Esophagus squamous epithelium (tissue), 5 donors: ENCODE measurements at regions not wholly inside any gene's neighbourhood (a gene's known extent, or its start where the extent isn't known, plus 50 kb on each side); places are given as distances from the start of the nearest gene placed in this dataset.

Experiments used
- DNase-seq: peaks from one replicate; lab custom pipeline; 2025; lab: John Stamatoyannopoulos, UW
- H3K27ac ChIP-seq, 4 donors: fragments of 200-600 bp; sonication (generic); one replicate each; pipeline ENCODE4 v1.5.1; 2016 to 2019; ENCODE audit warnings: mild to moderate bottlenecking in 1 of 4
- H3K27me3 ChIP-seq, 4 donors: fragments of 200-600 bp; sonication (generic); 1 replicate in 3 of 4; 2 replicates in 1 of 4; pipeline versions ENCODE4 v1.5.1 to v1.6.0; 2017 to 2021; ENCODE audit warnings: antibody characterized with exemption in 1 of 4
- H3K36me3 ChIP-seq, 3 donors: fragments of 200-600 bp; sonication (generic); one replicate each; pipeline ENCODE4 v1.5.1; 2016 to 2019
- H3K4me1 ChIP-seq, 3 donors: fragments of 200-600 bp; sonication (generic); one replicate each; pipeline ENCODE4 v1.5.1; 2017 to 2019
- H3K4me3 ChIP-seq, 4 donors: fragments of 200-600 bp; sonication (generic); 1 replicate in 3 of 4; 2 replicates in 1 of 4; pipeline ENCODE4 v1.5.1; 2016 to 2019; ENCODE audit warnings: mild to moderate bottlenecking in 2 of 4, moderate library complexity in 1 of 4
- H3K9me3 ChIP-seq, 3 donors: fragments of 200-600 bp; sonication (generic); one replicate each; pipeline ENCODE4 v1.5.1; 2016 to 2019
- CTCF ChIP-seq, 6 experiments: fragments of 450-650 bp in 4 of 6; fragments of 200-600 bp in 2 of 6; sonication (generic) in 2 of 6; IDR thresholded peaks; one replicate each; pipeline ENCODE4 v1.5.1; 2016 to 2019; ENCODE audit warnings: antibody characterized with exemption in 6 of 6, mild to moderate bottlenecking in 4 of 6, moderate library complexity in 4 of 6
- POLR2A ChIP-seq, 4 donors: fragments of 450-650 bp; IDR thresholded peaks; one replicate each; pipeline ENCODE4 v1.6.1; 2017; ENCODE audit warnings: antibody characterized with exemption in 4 of 4, mild to moderate bottlenecking in 4 of 4, moderate library complexity in 3 of 4
- WGBS, 2 donors: methylation state at CpG; one replicate each; pipeline ENCODE4 v1.1.5; 2018; 5-methylcytosine and 5-hydroxymethylcytosine counted together
- intact Hi-C: fragments of 100-400 bp; cut with DNase I; formaldehyde crosslinking; loops from one replicate; pipeline ENCODE4 v1.15.0; 2022
- donor health status: DM: yes; HTN: yes; CAD: no.

GRCh38 chr5:162392336-162392735, 324.8 kb downstream of the GABRG2 start:
- no peak overlapping the region for H3K27ac ChIP-seq
- H3K4me1 ChIP-seq = no peaks in the 10 kb centered on the region
- H3K9me3 ChIP-seq = peaks cover 0 to 4% (median 0%) of the 10 kb centered on the region in 3 donors
- TF ChIP-seq CTCF (IDR thresholded peaks at IDR 0.05) (no peak), POLR2A (IDR thresholded peaks at IDR 0.05) (no peak)
- no peak overlapping the region for H3K4me3 ChIP-seq
- no peak for DNase-seq
- H3K36me3 ChIP-seq = no peaks in the 10 kb centered on the region
- no peaks in the 10 kb centered on the region for H3K27me3 ChIP-seq
- intact Hi-C loops = no loop called here

GRCh38 chr5:162393534-162393933, 326.0 kb downstream of the GABRG2 start:
- Histone ChIP-seq H3K27me3 (no peaks in the 10 kb centered on the region), H3K4me1 (no peaks in the 10 kb centered on the region), H3K9me3 (peaks cover 0 to 4% (median 0%) of the 10 kb centered on the region in 3 donors), H3K27ac (no peak overlapping the region), H3K4me3 (no peak overlapping the region), H3K36me3 (no peaks in the 10 kb centered on the region)
- intact Hi-C loops = no loop called here
- WGBS, 2 donors = 20 to 71% methylated on average over 1 to 4 of the region's 4 CpGs
- DNase-seq = no peak
- no peak for TF ChIP-seq POLR2A (IDR thresholded peaks at IDR 0.05)
- no peak for TF ChIP-seq CTCF (IDR thresholded peaks at IDR 0.05)

GRCh38 chr5:162407614-162408013, 340.0 kb downstream of the GABRG2 start:
- DNase-seq = no peak
- intact Hi-C loops = no loop called here
- no peak overlapping the region for H3K4me3 ChIP-seq
- no peaks in the 10 kb centered on the region for H3K36me3 ChIP-seq
- no peak for TF ChIP-seq CTCF (IDR thresholded peaks at IDR 0.05)
- no peak for TF ChIP-seq POLR2A (IDR thresholded peaks at IDR 0.05)
- no peaks in the 10 kb centered on the region for H3K27me3 ChIP-seq
- no peaks in the 10 kb centered on the region for H3K9me3 ChIP-seq
- H3K4me1 ChIP-seq = no peaks in the 10 kb centered on the region
- H3K27ac ChIP-seq = no peak overlapping the region
- 72 to 87% methylated on average over 2 of the region's 2 CpGs for WGBS, 2 donors

GRCh38 chr5:162410365-162410764, 342.8 kb downstream of the GABRG2 start:
- Histone ChIP-seq H3K27ac (no peak overlapping the region), H3K4me3 (no peak overlapping the region), H3K36me3 (no peaks in the 10 kb centered on the region), H3K27me3 (no peaks in the 10 kb centered on the region), H3K4me1 (no peaks in the 10 kb centered on the region), H3K9me3 (no peaks in the 10 kb centered on the region)
- 58 to 73% methylated on average over 8 of the region's 8 CpGs for WGBS, 2 donors
- intact Hi-C loops = no loop called here
- no peak for DNase-seq
- TF ChIP-seq CTCF (IDR thresholded peaks at IDR 0.05) (no peak), POLR2A (IDR thresholded peaks at IDR 0.05) (no peak)

GRCh38 chr5:162429142-162429541, 361.6 kb downstream of the GABRG2 start:
- TF ChIP-seq POLR2A (IDR thresholded peaks at IDR 0.05) (no peak), CTCF (IDR thresholded peaks at IDR 0.05) (no peak)
- Histone ChIP-seq H3K4me3 (no peak overlapping the region), H3K9me3 (no peaks in the 10 kb centered on the region), H3K36me3 (no peaks in the 10 kb centered on the region), H3K4me1 (no peaks in the 10 kb centered on the region), H3K27ac (no peak overlapping the region), H3K27me3 (no peaks in the 10 kb centered on the region)
- DNase-seq = no peak
- intact Hi-C loops = no loop called here
